ENCODE measurements at regions not wholly inside any gene's neighbourhood (a gene's known extent, or its start where the extent isn't known, plus 50 kb on each side); places are given as distances from the start of the nearest gene placed in this dataset.

DNA sequence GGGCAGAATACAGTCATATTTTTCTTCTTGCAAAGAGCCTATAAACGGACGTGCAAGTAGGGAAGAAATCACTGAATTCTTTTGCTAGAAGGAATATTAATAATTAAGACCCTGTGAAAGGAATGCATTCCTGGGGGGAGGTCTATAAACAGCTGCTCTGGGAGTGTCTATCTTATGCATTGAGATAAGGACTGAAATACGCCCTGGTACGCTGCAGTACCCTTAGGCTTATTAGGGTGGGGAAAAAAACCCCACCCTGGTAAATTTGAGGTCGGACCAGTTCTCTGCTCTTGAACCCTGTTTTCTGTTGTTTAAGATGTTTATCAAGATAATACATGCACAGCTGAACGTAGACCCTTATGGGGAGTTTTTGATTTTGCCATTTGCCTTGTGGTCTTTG, 100.0 kb upstream of the KBTBD8 start (continued):
- no peak for TF ChIP-seq RXRA (IDR thresholded peaks at IDR 0.05)
- TF ChIP-seq HNF4G (IDR thresholded peaks at IDR 0.05), result no peak
- TF ChIP-seq, protein P1, sequence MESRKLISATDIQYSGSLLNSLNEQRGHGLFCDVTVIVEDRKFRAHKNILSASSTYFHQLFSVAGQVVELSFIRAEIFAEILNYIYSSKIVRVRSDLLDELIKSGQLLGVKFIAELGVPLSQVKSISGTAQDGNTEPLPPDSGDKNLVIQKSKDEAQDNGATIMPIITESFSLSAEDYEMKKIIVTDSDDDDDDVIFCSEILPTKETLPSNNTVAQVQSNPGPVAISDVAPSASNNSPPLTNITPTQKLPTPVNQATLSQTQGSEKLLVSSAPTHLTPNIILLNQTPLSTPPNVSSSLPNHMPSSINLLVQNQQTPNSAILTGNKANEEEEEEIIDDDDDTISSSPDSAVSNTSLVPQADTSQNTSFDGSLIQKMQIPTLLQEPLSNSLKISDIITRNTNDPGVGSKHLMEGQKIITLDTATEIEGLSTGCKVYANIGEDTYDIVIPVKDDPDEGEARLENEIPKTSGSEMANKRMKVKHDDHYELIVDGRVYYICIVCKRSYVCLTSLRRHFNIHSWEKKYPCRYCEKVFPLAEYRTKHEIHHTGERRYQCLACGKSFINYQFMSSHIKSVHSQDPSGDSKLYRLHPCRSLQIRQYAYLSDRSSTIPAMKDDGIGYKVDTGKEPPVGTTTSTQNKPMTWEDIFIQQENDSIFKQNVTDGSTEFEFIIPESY (IDR thresholded peaks at IDR 0.05), result no peak

DNA sequence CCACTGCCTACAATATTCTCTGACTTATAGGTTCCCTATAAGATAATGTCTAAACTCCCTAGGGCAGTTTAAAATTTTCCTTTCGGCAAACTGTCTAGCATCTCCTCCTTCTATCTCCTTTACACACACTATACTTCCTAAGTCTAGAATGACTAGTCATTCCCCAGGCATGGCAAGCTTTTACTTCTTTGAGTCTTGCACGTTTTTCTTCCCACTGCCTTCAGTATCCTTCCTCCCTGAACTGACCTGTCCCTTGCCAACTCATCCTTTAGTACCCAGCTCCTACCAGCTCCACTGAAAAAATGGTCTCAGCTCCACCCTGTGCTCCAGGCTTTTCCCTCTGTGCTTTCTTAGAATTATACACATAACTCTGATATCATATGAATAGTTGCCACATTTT, 93.8 kb upstream of the KBTBD8 start:
- TF ChIP-seq MAX (IDR thresholded peaks at IDR 0.05) (no peak), FOXA2 (IDR thresholded peaks at IDR 0.05) (no peak), JUND (IDR thresholded peaks at IDR 0.05) (no peak), NR2F2 (IDR thresholded peaks at IDR 0.05) (no peak), FOXA1 (IDR thresholded peaks at IDR 0.05) (no peak), SP1 (IDR thresholded peaks at IDR 0.05) (no peak), RXRA (IDR thresholded peaks at IDR 0.05) (no peak), GABPA (IDR thresholded peaks at IDR 0.05 in 1 of 2, conservative IDR thresholded peaks at IDR 0.05 in 1 of 2) (no peak), TAF1 (conservative IDR thresholded peaks at IDR 0.05) (no peak), HNF4G (IDR thresholded peaks at IDR 0.05) (no peak)
- TF ChIP-seq, protein P1 (IDR thresholded peaks at IDR 0.05), result no peak
- TF ChIP-seq, protein P2, sequence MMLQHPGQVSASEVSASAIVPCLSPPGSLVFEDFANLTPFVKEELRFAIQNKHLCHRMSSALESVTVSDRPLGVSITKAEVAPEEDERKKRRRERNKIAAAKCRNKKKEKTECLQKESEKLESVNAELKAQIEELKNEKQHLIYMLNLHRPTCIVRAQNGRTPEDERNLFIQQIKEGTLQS (IDR thresholded peaks at IDR 0.05), result no peak
- H3K9me3 ChIP-seq (ENCODE audit: control insufficient read depth in 4 of 4, low read length in 3 of 4), result peaks cover 0 to 9% (median 3%) of the 10 kb centered on the region in 4 donors
- 55% methylated on average over 2 of the region's 2 CpGs for WGBS
- no peaks in the 10 kb centered on the region for H3K36me3 ChIP-seq (ENCODE audit: control insufficient read depth in 4 of 4, insufficient read depth in 3 of 4, low read depth in 1 of 4, low read length in 3 of 4)
- DNase-seq (ENCODE audit: low spot score), result no peak
- no peaks in the 10 kb centered on the region for H3K27me3 ChIP-seq (ENCODE audit: control insufficient read depth in 4 of 4, insufficient read depth in 4 of 4, low read length in 3 of 4)
- no peaks in the 10 kb centered on the region for H3K4me1 ChIP-seq (ENCODE audit: control insufficient read depth in 4 of 4, insufficient read depth in 4 of 4, low read length in 3 of 4)
- no peak overlapping the region for H3K4me3 ChIP-seq (ENCODE audit: low read depth in 1 of 3, low read length in 3 of 3)
- no peak overlapping the region for H3K9ac ChIP-seq (ENCODE audit: low read depth in 1 of 2, low read length in 2 of 2)
- H3K27ac ChIP-seq (ENCODE audit: low read depth in 1 of 2, low read length in 2 of 2), result no peak overlapping the region

DNA sequence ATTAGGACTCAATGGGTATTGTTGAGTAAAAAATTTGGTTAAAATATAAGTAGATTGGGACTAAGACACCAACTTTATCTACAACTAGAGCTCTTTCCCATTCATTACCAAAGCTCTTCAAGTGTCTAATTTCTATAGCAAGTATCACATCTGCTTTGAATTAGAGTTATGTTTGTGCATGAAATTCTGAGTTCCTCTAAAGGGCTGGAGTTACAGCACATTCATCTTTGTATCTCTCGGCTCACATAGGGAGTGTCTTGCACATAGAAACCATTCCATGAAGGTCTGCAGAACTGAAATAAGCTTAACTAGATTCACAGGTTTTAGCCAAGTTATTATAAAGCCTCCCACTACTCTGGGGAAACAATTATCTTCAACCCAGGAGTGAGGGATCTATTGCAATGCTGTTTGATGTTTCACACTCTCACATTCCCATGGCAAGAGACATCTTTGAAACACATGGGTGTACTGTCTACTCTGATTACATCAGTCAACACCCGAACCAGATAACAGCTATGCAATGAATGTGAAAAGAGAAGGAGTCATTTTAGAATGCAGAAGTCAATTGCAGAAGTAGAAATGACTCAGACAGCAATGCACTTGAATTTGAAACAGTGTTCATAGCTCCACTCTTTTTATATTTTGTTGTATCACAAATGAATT, 93.1 kb upstream of the KBTBD8 start:
- Histone ChIP-seq H3K9ac (ENCODE audit: low read depth in 1 of 2, low read length in 2 of 2) (no peak overlapping the region), H3K27ac (ENCODE audit: low read depth in 1 of 2, low read length in 2 of 2) (no peak overlapping the region), H3K27me3 (ENCODE audit: control insufficient read depth in 4 of 4, insufficient read depth in 4 of 4, low read length in 3 of 4) (no peaks in the 10 kb centered on the region), H3K36me3 (ENCODE audit: control insufficient read depth in 4 of 4, insufficient read depth in 3 of 4, low read depth in 1 of 4, low read length in 3 of 4) (no peaks in the 10 kb centered on the region), H3K4me3 (ENCODE audit: low read depth in 1 of 3, low read length in 3 of 3) (no peak overlapping the region), H3K9me3 (ENCODE audit: control insufficient read depth in 4 of 4, low read length in 3 of 4) (peaks cover 0 to 9% (median 3%) of the 10 kb centered on the region in 4 donors), H3K4me1 (ENCODE audit: control insufficient read depth in 4 of 4, insufficient read depth in 4 of 4, low read length in 3 of 4) (no peaks in the 10 kb centered on the region)
- WGBS, result 45% methylated on average over 2 of the region's 2 CpGs
- no peak for DNase-seq (ENCODE audit: low spot score)
- TF ChIP-seq, protein P3, sequence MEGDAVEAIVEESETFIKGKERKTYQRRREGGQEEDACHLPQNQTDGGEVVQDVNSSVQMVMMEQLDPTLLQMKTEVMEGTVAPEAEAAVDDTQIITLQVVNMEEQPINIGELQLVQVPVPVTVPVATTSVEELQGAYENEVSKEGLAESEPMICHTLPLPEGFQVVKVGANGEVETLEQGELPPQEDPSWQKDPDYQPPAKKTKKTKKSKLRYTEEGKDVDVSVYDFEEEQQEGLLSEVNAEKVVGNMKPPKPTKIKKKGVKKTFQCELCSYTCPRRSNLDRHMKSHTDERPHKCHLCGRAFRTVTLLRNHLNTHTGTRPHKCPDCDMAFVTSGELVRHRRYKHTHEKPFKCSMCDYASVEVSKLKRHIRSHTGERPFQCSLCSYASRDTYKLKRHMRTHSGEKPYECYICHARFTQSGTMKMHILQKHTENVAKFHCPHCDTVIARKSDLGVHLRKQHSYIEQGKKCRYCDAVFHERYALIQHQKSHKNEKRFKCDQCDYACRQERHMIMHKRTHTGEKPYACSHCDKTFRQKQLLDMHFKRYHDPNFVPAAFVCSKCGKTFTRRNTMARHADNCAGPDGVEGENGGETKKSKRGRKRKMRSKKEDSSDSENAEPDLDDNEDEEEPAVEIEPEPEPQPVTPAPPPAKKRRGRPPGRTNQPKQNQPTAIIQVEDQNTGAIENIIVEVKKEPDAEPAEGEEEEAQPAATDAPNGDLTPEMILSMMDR (IDR thresholded peaks at IDR 0.05; ENCODE audit: low read depth, low read length, missing input control), result no peak
- TF ChIP-seq EGR1 (IDR thresholded peaks at IDR 0.05; ENCODE audit: low read depth in 2 of 2), result no peak
- TF ChIP-seq REST (IDR thresholded peaks at IDR 0.05), result no peak
- no peak for TF ChIP-seq FOXA1 (IDR thresholded peaks at IDR 0.05)

All from liver (tissue), 8 donors.